Fibroblast of gingiva (primary cell): ENCODE measurements at regions not wholly inside any gene's neighbourhood (a gene's known extent, or its start where the extent isn't known, plus 50 kb on each side); places are given as distances from the start of the nearest gene placed in this dataset.

Source experiments
- DNase-seq: peaks from one replicate; pipeline ENCODE4 v3.0.0-alpha.2; 2011; ENCODE audit warnings: low read depth

DNA sequence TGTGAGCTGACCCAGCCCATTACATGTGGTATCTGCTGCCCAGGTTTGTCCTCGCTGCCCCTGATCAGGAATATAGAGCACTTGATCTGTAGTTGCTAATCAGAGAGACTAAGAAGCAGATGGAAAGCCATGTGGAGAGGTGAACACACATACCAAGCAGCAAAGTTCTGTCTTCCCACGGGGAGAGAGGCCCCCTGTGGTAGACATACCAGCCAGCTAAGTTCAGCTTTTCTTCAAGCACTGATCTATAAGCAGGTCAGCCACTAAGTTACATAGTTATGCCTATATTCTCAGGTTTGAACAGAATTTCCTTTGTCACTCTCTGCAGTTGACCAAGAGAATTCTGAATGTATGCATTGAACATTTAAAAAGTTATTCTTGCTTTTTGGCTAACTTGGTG, 76.4 kb downstream of the DDX3Y start:
- DNase-seq, result no peak

DNA sequence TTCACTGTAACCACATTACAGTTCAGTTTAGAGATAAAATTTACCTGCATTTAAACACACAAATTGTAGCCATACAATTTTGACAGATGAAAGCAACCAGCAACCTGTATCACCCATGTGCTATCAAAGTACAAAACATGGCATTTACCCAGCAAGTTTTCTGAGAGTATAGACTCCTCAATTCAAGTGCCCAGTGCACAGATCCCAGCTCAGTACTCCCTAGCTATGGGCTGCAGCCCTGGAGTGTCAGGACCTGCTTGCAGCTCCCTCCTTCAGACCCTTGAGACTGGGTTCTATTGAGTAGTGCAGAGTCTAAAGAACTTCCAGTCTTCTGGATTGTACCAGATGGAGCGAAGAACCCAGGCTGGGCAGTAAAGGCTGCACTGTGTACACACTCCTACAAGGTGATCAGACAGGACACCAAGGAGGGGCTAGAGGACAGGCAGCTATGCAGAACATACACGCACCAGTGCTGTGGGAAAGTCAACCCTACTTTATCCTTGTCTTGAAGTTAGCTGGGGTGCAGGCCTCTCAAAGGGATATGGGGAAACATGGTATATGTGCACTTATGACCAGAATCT, 77.7 kb downstream of the DDX3Y start:
- no peak for DNase-seq

DNA sequence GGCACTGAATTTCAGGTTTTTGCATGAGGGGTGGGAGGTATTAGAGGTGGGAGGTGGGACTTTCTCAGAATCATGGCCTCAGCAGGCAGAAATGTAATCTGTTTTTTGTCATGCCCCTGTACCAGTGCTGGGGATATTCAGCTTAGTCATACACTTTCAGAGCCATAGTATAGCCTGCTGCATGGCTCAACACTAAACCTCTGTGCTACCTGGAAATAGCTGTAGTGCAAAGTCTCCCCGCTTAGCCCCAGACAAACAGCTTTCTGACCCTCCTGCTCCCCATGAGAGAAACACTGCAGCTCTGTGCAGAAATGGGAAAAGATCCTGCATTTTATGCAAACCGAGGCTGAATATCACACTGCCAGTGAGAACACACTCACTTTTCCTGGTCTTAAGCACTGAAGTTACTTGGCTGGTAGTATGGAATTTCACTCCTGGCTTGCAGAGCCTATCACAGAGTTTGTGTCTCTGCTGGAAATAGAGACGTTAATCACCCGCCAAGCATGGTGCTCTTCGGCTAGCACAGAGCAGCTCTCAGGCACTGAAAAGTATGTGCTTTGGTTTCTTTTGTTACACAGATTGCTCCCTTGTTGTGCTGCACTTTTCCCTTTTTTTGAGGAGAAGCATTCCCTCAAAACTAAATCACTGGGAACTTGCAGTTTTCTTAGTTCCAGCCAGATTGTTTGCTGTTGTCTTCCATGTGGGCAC, 80.1 kb downstream of the DDX3Y start:
- DNase-seq, result no peak

DNA sequence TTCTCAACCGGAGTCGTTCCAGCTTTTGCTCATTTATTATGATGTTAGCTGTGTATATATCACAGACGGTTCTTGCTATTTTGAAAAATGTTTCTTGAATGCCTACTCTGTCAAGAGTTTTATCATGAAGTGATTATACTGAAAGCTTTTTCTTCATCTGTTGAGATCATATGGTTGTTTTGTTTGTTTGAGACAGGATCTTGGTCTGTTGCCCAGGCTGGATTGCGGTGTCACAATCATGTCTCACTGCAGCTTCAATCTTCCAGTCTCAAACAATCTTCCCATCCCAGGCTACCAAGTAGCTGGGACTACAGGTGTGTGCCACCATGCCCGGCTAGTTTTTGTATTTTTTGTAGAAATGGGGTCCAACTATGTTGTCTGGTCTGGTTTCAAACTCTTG, 112.8 kb downstream of the DDX3Y start:
- DNase-seq, result peak; percentile 58

DNA sequence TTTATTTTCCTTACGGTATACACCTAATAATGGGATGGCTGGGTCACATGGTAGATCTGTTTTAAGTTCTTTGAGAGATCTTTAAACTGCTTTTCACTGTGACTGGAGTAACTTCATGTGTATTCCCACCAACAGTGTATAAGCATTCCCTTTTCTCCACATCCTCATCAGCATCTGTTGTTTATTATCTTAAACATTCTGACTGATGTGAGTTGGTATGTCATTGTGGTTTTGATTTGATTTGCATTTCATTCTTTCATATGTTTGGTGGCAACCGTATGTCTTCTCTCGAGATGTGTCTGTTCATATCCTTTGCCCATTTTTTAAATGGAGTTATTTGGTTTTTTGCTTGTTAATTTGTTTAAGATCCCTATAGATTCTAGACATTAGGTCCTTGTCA, 114.8 kb downstream of the DDX3Y start:
- DNase-seq, result peak; percentile 45

DNA sequence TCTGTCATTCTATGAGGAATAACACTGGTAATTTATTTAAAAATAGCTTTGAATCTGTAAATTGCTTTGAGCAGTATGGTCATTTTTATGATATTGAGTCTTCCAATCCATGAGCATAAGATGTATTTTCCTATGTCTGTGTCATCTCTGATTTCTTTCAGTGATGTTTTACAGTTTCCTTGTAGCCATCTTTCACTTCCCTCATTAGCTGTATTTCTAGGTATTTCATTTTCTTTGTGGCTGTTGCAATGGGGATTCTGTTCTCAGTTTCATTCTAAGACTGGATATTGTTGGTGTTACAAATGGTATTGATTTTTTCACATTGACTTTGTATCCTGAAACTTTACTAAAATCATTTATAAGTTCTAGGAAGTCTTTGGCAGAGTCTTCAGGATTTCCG, 116.2 kb downstream of the DDX3Y start:
- DNase-seq, result no peak

DNA sequence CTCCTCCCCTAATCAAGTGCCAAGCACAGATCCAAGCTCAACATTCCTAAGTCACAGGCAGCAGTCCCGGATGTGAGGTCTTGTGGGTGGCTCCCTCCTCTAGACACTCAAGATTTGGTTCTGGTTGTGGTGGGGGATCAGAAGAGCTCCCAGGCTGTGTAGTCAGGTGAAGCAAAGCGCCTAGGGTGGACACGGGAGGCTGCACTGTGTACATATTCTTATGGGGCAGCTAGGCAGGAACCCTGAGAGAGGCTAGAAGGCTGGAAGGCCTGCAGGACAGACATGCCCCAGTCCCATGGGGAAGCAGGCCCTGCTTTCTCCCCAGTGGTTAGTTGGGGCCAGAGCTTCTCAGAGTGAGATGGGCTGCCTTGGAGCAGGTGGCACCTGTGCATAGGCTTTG, 118.9 kb downstream of the DDX3Y start:
- DNase-seq, result no peak

DNA sequence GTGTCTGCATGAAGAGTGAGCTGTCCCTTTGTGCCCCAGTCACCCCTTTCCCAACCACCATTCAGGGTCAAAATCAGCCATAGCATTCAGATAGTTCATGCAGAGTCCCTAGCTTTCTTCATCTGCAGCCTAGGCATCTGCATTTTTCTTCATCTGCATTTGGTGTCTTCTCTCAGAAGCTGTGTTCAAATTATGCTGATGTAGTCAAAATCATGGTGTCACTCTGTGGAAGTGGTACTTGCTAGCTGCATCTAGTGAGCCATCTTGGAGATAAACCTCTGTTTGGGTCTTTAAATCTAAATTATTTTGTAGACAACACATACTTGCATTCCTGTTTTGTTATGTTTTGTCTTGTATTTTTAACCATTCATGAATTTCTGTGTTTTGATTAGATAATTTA, 119.8 kb downstream of the DDX3Y start:
- DNase-seq, result no peak

DNA sequence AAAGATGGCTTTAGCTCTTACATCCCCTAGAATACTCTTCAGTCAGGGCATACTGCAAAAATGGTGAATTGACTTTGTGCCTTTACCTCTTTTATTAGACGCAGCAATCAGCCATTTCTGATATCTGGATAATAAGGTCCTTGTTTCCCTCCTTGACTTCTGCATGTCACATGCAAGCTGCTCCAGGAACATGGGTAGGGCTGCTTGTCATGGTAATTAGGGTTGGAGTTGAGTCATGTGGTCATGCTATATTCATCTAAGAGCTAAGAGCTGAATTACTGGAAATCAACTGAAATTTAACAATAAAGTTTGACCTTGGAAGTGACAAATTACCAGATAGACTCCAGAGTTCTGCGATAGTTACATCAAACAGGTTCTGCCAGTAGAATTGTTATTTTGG, 122.2 kb downstream of the DDX3Y start:
- no peak for DNase-seq

DNA sequence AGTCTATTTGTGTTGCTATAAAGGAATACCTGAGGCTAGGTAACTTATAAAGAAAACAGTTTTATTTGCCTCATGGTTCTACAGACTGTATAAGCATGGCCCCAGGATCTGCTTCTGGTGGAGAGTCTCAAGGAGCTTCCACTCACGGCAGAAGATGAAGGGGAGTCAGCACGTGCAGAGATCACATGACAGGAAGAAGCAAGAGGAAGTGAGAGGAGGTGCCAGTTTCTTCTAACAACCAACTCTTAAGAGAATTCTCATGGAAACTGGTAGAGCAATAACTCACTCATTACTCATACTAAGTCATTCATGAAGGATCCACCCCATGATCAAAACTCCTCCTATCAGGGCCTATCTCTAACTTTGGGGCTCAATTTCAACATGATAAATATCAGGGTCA, 135.6 kb downstream of the DDX3Y start:
- DNase-seq, result no peak

DNA sequence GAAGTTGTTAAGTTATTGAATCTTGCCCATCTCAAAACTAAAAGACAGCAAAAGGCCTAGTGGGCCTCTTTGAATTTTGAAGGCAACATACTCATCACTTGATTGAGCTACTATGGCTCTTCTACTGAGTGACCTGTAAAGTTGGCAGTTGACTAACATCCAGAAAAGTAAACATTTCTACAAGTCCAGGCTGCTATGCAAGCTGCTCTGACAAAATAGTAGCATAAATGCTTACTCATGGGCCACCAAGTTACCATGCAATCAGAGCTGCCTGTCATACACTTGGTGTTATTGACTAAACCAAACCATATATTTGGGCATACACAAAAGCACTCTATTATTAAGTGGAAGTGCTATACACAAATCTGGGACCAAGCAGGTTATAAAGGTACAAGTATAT, 148.8 kb downstream of the DDX3Y start:
- DNase-seq, result no peak

DNA sequence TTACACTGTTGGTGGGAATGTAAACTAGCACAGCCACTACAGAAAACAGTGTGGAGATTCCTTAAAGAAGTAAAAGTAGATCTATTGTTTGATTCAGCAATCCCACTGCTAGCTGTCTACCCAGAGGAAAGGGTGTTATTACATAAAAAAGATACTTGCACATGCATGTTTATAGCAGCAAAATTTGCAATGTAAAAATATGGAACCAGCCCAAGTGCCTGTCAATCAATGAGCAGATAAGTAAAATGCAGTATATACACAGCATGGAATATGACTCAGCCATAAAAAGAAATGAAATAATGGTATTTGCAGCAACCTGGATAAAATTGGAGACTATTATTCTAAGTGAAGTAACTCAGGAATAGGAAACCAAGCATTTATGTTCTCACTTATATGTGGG, 161.7 kb downstream of the DDX3Y start:
- no peak for DNase-seq

DNA sequence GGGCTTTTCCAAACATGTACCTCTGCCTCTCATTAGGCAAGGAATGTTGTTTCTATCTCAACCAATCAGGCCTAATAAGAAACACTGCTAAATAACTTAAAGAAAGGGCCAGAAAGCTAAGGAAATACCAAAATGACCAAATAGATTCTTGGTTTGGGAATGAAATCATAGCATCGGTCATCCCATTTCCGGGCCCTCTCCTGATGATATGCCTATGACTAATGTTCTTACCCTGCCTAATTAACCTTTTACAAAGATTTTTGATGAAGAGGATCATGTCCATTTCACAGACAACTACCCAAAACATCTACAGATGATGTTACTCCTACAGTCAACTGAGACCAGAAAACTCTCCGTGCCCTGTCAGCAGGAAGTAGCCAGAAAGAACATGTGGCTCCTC, 164.0 kb downstream of the DDX3Y start:
- DNase-seq, result no peak

DNA sequence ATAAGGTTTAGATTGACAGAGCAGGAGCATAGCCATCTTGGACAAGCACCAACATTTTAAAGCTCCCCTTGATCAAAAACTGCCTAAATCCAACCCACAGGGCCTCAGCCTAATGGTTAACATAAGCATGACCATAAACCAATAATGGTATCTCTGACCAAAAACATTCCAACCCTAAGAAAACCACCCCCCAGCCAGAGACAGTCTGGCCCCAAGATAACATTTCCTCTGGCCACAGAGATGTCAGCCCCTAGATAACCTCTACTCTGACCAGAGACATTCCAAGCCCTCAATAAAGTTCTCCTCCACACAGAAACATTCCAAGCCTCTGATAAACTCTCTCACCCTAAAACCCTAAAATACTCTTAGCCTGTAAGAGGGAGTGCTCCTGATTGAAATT, 164.4 kb downstream of the DDX3Y start:
- DNase-seq, result no peak

DNA sequence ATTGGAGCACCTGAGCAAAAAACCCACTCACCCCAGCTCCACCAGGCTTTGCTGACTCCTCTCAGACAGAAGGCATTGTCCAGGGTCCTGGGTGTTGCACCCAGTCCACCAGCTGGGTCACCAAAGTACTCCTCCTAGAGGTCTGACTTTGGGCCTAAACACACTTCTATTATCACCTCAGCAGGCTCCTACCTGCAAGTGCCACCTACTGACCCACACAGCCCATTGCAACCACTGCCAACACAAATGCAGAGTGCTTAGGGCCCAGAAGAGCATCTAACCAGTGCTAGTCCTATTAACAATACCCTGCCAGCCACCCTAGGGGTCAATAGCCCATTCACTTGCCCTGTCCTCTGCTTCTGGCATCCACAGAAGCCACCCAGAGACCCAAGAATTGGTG, 178.1 kb downstream of the DDX3Y start:
- DNase-seq, result no peak

DNA sequence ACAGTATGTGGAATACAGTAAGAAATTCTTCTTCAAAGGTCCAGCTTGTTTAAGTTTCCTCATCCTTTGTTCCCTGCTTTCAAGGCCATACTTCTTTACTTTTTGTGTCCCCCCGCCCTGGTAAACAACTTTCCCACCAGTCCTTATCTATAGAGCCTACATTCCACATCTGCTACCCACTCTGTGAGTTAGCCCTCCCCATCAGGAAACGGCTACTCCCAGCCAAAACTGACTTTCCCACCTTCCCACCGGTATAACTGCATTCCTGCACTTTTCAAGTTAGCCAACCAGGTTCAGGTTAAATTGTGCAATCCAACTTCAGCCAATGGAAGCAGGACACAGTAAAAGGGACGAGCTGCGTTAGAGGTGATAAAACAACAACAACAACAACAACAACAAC, 186.9 kb downstream of the DDX3Y start:
- no peak for DNase-seq

DNA sequence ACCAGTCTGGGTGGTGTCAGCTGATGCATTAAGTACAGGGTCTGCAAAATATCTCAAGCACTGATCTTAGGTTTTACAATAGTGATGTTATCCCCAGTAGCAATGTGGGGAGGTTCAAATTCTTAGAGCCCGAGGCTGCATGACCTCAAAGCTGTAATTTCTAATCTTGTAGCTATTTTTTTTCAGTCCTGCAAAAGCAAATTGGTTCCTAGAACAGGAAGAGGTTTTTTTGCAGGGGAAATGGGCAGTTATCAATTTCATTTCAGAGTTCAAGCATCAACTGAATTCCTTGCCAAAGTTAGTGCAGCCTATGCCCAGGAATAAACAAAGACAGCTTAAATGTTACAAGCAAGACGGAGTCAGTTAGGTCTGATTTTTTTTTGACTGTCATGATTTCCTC, 188.3 kb downstream of the DDX3Y start:
- no peak for DNase-seq

DNA sequence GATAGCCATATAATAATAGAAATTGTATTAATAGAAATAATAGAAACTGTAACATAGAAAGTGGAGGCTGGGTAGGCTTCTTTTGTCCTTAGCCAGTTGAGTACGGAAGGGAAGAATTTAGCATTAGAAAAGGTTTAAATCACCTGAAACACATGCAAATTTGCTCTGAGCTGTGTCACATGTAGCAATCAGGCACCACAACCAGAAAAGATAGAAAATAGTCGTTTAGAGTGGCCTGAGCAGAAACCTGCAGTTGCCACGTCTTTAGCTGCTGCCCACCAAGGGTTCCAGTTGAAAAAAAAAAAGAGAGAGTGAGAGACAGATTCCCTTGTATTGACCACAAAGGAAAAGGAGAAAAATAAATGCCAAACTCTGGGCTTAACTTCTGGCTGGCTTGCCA, 188.8 kb downstream of the DDX3Y start:
- DNase-seq, result no peak

DNA sequence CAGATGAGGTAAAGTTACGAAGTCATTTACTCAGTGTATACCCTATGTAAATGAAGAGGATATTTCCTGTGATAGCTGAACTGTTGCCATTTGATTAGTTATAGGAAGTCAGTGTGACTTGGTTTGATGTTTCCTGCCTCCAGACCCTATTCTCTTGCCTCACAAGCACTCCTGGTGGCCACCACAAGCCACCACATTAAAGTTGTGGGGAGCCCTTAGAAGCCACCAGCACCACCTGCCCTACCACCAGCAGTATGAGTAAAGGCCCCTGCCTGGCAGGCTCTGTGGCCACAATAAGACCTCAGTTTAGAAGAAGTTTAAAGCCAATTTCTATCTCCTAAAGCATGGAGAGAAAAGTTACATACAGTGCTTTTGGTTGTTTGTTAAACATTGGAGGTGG, 189.7 kb downstream of the DDX3Y start:
- no peak for DNase-seq

DNA sequence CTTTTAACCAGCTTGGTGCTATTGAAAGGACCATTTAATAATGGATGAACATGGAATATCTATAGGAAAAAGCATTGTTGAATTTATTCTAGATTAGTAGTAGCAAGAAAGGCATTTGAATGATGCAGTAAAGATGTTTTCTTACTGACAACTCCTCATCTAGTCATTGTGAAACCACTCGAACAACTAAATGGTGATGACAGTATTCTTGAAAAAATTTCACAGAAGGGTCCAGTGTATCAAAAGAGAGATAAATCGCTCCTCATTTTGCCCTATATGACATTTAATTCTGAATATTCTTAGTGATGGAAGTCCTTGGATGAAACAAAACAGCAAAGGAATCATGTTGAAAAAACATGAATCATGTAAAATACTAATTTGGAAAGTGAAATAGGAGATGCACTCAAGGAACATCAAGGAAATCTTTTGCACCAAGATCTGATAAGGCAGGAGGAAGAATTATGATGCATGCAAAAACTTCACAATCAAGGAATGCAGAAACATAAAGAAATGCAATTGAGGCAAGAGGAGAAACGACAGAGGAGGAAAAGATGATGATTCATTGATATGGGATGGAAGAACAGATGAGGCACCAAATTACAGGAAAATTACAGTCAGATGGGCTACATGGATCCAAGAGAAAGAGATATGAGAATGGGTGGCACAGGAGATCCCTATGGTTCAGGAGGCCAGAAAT, 190.4 kb downstream of the DDX3Y start:
- no peak for DNase-seq

DNA sequence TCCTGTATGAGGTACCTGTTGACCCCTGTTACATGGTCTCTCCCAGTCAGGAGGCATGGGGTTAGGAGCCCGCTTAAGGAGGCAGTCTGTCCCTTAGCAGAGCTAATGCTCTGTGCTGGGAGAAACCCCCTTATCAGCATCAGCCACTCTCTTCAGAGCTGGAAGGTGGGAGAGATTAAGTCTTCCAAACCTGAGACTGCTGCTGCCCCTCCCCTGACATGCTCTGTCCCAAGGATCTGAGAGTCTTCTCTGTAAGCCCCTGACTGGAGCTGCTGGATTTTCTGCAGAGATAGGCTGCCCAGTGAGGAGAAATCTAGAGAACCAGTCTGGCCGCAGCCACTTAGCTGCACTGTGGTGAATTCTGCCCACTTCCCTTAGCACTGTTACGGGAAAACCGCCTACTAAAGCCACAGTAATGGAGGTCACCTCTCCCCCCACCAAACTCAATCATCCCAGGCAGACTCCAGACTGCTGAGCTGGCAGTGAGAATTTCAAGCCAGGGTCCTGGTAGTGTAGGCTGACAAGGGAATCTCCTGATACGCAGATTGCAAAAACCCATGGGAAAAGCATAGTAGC, 222.3 kb downstream of the DDX3Y start:
- DNase-seq, result no peak

DNA sequence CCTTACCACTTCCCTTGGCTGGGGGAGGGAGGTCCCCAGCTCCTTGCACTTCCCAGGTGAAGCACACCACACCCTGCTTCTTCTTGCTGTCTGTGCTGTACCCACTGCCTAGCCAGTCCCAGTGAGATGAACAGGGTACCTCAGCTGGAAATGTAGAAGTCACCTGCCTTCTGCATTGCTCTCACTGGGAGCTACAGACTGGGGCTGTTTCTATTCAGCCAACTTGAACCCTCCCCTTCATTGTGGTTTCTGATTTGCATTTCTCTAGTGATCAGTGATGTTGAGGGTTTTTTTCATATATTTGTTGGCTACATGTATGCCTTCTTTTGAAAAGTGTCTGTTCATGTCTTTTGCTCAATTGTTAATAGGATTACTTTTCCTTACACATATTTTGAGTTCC, 222.8 kb downstream of the DDX3Y start:
- no peak for DNase-seq

DNA sequence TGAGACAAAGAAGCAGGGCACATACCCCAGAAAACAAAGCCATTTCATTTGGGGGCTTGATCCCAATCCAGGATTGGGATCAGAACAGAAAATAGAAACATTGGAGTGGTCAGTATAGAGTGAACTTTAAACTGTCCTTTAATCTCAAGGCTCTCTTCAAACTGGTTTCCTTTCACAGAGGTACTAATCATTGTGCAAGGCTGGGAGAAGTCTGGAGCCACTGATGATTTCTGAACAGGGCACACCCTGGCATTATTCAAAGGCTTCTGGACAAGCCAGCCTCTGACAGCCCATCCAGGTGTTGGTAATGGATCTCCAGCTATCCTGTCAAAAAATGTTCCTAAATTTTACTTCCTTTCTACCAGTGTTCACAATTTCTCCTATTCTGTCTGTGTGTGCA, 244.5 kb downstream of the DDX3Y start:
- no peak for DNase-seq
